GM18502 (cell line): ENCODE measurements at regions not wholly inside any gene's neighbourhood (a gene's known extent, or its start where the extent isn't known, plus 50 kb on each side); places are given as distances from the start of the nearest gene placed in this dataset.

Source experiments
- ATAC-seq: cut with Tn5 transposase; IDR thresholded peaks from one replicate; pipeline ENCODE4 v1.9.1; 2021; ENCODE audit warnings: mild to moderate bottlenecking; ENCODE audit not compliant: unreplicated experiment, poor library complexity

DNA sequence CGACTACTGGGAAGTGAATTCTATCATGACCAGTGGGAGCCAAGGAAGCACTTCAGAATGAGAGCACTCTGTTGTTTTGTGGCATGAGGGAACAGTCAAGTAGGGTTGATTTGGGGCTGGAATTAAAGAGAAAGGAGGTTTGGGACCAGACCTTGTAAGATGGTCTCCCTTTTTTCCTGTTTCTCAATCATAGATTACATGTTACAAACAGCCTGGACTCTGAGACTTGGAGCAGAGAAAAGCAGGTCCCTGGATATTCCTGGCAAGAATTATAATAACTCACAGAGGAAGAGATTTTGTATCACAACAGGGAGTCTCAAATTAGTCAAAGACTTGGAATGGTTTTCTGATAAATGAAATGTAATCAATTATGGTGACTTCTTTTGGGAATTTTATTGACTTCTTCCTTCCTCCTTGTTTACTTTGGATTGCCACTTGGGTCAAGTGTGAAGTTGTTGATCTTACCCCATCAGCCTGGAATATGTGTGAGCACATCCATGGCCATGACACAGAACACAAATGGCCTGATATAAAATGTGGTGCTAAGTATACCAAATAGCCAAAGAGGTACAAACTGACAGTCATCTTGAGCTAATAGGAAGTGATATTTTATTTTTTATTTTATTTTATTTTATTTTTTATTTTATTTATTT is 131.0 kb upstream of the OSMR start:
- ATAC-seq = no peak

DNA sequence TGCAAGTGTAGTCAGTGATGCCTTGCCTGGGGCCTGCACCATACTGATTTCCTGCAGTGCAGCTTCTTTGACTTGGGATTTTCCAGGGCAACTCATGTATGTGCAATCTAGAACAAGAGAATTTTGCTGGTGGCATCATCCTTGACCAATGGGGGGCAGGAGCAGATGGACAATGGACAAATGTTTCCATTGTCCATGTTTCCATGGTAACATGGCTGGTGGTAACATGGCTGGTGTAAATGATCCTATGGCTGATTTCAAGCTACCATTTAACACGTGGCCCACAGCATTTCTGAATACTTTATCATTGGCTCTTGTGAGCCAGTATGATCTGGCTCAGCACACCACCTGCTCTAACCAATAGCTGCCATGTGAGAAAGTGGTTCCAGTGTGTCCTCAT is 130.1 kb upstream of the OSMR start:
- ATAC-seq = no peak

DNA sequence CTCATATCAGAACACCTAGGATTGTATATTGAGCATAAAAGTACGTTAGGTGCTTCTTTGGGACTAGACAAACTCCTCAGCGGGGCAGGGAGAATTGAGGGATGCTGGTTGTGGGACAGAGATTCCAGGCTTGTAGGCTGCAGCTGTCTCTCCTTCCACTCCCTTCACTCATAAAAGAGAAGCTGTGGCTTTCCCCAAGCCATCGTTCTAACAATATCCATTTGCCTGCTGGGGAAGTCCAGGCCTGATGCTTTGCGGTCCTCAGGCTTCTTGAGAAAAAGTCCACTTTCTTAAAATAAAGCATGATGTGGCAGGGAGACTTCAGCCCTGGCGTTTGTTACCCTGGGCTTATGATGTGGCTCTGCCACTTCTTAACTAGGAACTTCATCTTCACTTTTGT is 129.3 kb upstream of the OSMR start:
- ATAC-seq = no peak

DNA sequence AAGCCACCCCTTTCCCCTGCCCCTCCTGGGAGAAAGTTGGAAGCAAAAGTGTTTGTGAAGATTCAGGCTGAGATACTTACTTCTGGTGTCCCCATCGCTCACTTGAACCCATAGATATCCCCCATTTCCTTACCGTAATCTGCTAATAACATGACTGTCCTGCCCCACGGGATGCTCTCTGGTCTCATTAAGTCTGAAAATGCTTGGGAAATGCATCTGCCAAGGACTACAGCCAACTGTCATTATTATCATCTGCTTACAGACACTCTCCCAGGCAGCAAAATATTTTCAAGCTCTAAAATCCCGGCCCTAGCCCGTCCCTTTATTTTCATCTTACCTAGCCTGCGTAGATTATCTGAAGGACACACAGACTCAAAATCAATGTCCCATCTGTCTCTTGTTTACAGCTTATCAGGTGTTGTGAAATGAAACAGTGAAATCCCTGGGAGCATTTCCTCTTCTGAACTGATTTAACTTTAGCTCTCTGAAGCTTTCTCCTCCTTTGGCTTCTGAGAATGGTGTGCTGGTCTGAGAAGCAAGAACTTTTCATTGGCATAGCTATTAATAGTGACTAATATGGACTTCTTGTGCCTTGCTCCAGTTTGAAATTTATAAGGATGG is 126.9 kb upstream of the OSMR start:
- no peak for ATAC-seq

DNA sequence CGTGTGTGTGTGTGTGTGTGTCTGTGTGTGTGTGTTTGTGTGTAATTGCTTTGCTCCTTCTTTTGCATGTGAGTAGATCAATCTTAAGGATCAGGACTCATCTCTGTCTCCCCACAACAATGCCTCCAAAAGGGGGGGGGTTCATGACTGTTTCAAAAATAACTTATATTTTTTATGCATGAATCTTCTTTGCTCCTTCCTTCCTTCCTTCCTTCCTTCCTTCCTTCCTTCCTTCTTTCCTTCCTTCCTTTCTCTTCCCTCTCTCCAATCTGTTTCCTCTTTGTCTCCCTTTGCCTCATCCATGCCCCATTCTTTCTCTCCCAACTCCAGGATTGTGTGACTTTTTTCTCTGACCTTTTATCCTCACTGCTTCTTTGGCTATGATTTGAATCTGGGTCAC is 126.4 kb upstream of the OSMR start:
- no peak for ATAC-seq

DNA sequence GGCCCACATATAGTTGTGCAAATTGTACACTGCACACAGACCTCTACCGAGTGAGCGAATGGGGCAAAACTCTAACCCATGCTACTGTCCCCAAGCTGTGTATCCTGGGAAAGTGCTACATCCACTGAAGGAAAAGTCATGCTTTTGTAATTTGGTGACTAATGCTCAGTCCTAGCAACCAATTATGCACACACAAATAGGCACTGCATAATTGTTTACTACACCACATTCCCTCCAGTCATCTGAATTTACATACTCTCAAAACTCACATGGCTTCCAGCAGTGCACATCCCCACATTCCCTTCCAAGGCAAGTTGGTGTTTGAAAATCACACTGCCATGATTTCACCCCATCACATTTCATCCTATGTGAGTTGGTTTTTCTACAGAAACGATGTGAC is 125.9 kb upstream of the OSMR start:
- ATAC-seq = no peak

DNA sequence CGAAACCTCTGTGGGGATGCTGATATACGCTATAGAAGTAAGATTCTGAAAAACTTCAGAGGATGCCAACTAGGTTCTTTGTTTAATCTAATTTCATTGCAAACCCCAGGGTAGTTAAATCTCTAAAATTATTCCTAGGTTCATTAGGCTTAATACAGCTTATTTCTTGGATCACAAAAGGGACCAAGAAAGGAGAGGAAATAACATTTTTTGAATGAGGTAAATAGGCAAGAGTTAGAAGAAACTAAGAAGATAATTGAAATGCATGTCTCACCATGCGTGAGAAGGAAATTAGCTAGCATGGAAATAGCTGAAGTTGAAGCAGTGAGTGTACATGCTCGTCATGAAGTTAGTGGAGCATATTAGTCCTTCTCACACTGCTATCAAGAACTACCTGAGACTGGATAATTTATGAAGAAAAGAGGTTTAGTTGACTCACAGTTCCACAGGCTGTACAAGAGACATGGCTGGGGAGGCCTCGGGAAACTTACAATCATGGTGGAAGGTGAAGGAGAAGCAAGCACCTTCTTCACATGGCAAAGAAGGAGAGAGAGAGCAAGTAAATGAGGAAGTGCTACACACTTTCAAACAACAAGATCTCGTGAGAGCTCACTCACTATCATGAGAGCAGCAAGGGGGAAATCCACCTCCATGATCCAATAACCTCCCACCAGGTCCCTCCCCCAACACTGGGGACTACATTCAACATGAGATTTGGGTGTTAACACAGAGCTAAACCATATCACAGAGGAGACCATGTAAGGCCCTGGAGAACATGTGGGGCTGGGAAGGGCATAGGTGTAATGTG is 125.1 kb upstream of the OSMR start:
- ATAC-seq = no peak

DNA sequence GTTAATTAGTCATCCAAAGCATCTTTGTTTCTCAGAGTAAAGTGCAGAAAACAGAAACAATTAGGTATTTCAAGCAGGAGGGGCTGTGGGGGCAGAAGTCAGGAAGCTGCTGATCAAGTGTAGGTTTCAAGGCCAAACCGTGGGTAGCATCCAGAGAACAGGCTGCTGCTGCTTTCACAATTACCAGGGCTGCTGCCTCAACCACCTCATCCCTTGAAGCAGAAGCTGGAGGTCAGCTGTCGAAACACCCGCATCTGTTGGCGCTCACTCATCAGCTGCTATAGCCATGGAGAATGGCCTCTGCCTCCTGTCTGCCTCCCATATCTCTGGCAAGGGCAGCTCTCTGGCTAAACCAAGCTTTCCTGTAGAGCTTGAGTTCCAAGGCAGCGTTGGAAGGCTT is 122.9 kb upstream of the OSMR start:
- no peak for ATAC-seq

DNA sequence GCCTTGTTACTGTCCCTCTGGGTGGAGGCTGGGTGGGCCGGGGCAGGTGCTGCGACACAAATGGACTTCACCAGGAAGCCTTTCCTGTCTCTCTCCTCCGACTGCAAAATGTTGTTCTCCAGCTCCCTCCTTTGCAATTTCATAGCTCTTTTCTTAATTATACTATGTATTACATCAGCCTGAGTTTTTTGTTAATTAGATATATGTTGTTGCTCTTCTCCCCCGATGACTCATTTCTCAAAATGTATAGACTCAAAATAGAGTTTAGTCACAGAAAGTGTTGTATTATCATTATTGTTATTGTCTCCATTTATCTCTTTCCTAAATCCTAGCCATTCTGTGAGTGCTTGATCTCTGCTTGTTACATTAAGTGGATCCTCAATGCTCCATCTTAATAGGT is 122.4 kb upstream of the OSMR start:
- no peak for ATAC-seq

DNA sequence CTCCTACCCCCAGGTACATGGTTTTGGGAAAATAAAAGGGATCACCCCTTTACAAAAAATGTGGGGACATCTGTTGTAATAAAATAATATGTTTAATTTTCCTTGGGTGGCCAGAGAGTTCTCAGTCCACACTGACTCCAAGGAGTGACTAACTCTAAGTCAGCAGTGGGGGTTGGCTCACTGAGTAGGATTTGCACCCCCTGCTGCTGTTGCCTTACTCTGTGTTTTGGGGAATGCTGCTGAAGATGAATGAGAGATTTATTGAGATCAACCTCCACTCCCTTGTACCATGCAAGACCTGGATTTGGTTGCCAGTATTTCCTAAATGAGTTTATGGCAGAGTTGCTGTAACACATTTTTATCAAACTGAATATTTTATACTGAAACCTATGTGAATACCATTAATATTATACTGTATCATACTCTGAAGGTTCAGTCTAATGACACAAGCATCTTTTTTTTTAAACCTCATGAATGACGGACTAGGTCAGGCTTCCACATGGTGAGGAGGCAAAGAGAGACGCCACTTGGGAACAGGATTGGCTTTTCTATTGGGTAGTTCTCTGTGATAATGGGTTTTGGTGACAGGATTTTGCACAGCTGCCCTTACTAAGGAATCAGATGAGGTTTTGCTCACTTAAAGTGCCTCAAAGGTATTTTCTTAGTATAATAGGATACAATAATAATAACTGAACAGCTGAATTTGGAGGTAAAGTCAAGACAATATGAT is 121.3 kb upstream of the OSMR start:
- ATAC-seq = no peak

DNA sequence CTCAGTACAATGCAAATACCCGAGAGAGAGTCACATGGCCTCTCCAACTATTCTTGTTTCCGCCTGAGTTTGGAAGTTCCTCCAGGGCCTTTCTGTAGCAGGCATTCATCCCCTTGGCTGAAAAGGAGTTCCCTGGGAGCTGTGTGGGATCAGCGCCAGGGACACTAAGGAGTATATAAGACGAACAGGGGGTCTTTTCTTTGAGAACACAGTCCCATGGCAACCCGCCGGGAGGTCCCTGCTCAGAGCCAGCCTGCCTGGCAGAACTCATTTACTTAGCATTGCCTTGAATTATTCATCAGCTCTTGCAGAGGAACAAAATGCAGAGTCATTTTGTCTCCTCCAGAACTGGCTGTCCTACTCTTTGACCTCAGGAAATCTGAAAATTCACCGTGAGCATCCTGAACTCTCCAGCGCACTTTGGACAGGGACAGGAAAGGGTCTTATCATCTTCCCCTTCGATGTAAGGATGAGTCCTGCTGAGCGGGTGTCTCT is 120.4 kb upstream of the OSMR start:
- ATAC-seq = no peak

DNA sequence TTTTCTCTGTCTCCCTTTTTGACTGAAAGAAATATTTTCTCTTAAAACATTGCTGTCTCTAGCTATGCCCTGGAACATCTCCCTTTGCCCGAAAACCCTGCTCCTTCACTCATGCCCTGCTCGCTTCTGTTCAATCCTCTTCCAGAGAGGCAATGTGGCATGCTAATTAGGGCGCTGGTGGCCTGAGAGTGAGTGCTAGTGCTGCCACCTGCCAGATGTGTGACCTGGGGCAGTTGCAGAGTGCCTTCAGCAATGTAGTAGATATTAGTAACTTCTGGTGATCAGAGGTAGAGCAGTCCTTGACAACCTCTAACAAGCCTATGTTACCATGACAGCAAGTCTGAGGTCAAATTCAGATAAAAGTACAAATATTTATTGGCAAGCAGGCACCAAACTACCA is 119.5 kb upstream of the OSMR start:
- no peak for ATAC-seq

DNA sequence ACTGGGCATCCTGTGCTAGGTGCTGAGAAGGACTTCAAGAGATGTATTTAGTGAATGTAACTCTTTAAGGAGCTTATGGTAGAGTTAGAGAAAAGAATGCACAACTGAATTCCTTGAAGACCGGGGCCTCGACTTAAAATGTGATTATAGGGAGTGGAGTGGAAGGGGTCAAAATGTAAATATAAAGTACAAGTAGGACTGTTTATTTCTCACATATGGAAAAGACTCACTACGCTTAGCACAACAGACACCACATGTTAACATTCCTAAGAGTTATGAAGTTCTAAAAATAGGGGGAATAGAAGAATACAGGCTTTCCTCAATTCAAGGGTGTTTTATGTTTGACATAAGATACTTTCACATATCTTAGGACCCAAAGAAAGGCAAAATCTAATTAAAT is 117.8 kb upstream of the OSMR start:
- no peak for ATAC-seq

DNA sequence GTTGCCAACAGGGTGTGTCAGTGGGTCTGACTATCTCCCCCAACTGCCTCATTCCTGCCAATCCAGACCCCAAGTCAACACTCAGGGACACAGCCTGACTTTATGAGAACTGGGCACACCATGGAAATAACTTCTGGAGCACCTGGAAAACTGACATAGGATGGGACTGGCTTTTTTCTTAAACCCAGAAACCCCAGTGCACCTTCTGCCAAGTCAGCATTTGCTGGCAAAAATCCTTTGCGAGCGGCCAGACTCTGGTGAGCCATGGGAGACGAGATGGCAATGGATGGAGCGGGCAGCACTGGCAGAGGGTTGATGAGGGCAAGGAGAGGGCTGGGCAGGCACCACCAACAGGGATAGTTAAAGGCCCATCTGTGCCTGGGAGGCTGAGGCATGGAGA is 114.4 kb upstream of the OSMR start:
- ATAC-seq = no peak

DNA sequence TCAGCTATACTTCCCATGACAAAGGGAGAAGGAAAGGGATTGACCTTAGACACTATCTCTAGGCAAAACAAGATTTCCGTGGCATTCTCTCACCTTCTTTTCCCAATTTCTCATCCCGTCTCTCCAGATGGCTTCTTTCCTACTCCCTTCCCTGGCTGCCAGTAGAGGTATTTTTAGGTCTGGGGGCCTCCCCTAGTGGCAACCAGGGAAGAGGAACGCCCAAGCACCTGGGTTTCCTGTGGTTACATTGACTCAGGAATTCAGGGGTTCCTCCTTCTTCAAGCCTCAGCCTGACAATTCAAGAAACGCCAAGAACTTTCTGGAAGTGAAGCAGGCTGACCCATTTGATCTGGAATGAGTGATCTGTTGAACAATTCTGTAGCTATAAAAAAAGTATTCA is 111.5 kb upstream of the OSMR start:
- no peak for ATAC-seq

DNA sequence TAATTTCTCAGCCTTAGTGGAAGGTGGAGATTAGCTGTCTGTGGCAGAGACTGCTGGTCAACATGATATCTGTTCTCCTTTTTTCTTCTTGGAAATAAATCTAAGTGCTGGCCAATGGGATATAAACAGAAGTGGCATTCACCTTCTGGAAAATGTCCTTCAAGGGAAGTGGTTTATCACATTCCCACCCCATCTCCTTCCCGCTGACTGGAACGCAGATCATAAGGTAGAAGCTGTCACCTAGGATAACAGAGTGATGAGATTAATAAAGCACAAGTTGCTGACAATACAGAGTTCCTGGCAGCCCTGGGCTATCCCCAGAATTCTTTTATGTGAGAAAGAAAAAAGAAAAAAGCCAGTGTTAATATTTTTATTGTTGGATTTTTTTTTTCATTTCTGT is 109.7 kb upstream of the OSMR start:
- no peak for ATAC-seq

DNA sequence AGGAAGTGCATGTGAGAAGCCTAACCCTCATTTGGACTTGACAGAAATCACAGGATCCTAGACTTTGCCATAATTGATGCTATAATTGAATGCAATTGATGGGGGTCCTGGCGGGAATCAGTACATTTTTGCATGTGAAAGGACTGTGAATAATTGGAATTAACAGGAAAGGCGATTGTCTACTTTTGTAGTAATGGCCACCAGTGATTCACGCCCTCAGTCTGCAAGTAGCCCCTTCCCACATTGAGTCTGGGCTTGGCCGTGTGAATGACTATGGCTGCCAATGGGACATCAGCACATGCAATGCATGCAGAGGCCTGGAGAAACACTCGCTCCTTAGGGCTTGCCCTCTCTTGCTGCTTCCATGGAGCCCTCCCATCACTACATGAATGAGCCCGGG is 107.8 kb upstream of the OSMR start:
- ATAC-seq = no peak

DNA sequence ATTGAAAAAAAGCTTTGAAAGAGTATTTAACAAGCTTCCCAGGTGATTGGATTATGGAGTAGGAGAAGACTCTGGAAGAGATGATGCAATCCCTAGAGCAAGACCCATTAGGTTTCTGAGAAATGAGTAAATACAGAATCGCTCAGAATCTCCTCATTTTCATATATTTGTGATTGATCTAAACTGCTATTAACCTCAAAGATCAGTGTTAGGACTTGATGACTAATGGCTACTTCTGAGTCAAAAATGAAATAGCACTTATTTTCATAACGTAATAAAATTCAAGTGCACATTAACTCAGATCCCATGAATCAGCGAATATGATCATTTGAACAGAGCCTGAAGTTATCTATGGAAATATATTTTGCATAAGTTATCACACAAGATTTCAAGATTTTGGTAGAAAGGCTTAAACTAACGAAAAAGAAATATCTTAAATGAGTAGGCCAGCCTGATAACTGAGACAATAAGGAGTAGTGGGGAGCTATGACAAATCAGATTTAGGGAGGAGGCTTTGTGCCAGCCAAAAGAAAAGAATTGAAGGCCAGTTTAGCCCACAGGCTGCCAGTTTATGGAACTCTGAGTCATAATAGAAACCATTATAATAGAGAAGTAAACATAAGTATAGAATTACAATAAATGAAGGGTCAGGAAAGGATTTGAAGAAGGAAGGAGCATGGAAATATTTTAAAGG is 106.7 kb upstream of the OSMR start:
- no peak for ATAC-seq

DNA sequence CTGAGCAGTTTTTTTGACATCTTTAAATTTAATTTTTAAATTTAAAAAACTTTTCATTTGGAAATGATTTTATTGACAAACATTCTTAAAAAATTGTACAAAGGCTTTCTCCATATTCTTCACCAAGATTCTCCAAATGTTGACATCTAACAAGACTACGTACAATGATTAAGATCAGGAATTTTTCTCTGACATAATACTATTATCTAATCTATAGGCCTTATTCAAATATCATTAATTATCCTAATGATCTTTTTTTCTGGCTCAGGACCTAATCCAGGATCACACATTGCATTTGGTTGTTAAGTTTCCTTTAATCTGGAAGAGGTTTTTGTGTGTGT is 106.1 kb upstream of the OSMR start:
- ATAC-seq = no peak

DNA sequence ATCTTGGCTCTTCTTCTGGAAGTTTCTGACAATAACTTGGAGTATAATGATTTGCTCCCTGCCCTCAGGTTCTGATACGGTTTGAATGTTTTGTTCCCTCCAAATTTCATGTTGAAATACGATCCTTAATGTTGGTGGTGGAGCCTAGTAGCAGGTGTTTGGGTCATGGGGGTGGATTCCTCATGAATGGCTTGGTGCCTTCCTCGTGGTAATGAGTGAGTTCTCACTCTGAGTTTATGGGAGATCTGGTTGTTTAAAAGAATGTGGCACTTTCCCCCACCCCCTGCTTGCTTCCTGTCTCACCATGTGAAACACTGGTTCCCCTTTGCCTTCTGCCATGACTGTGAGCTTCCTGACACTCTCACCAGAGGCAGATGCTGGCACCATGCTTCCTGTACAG is 103.0 kb upstream of the OSMR start:
- ATAC-seq = no peak

DNA sequence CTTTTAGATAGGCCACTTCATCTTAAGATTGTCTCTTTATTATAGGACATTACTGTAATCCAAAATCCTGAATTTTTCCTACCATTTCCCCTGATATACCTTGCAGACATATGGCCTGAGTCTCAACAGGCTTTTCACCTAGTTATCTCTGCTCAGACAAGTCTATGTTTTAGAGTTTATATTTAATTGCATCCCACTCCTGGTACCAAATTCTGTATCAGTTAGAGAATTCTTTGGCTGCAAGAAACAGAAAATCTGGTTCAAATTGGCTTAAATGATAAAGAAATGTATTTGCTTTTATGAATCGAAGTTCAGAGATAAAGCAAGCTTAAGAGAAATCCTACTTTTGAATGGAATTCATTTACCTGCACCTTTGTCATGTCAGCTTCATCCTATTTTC is 102.2 kb upstream of the OSMR start:
- ATAC-seq = no peak
